M059J (cell line): ENCODE measurements at regions not wholly inside any gene's neighbourhood (a gene's known extent, or its start where the extent isn't known, plus 50 kb on each side); places are given as distances from the start of the nearest gene placed in this dataset.

Experiments
- DNase-seq: peaks from one replicate; pipeline ENCODE4 v3.0.0-alpha.2; 2012; ENCODE audit warnings: low read depth

- DNase-seq, result no peak
These were observed 277.0 kb downstream of the CRPPA start for GRCh38 chr7:16144361-16144760.

GRCh38 chr7:16137944-16138343 lies 283.4 kb downstream of the CRPPA start:
- no peak for DNase-seq

GRCh38 chr7:16136896-16137295 lies 284.4 kb downstream of the CRPPA start:
- no peak for DNase-seq

DNA sequence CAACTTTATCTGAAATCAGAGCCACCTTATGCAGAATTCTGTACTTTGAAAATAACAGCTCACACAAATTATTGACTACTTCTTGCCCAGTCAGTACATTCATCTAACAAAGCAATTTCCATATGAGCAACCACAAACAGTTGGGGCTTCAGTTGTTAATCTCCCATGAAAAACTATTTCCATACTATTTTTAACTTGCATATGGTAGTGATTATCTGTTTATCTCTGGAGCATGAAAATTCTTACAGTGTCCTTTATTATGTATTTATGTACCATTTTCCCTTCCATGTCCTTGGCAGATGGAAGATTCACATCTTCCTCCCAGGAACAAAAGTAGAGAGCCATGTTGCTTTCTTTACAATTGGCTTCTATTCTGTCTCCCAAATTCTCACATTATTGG lies 285.7 kb downstream of the CRPPA start:
- no peak for DNase-seq

DNA sequence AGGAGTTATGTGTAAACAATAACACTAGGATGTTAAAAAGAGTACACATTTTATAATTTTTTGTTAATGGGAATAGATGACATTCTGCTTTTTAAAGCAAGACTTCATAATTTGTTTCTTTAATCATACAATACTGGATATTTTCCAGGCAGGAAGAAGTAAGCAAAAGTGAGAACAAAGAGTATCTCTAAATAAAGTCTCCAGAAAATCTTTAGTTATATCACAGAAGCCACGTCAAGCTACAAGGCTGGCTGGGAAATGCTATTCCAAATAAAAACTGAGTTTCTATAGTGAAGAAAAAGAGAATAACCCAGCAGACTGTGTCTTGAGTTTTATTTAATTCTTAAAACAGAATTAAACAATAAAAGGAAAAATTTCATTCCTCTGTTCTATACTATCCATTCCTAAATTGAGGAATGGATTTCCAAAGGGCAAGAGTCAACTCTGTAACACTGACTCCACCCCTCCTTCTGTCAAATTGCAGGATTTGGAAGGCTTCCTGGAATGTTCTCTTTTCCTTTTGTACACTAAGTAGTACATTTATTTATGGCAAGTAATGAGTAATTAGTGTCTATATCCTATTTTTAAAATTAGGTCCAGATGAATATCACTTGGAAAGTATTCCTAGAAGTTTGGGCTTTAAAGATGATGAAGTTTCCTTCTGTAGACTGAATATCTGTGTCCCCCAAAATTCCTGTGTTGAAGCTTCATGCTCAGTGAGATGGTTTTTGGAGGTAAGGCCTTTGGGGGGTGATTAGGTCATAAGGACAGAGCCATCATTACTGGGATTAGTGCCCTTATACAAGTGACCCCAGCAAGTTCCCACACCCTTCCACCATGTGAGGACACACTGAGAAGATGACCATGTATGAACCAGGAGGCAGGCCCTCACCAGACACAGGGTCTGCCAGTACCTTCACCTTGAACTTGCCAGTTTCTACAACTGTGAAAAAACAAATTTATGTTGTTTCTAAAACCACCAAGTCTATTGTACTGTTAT lies 290.9 kb downstream of the CRPPA start:
- DNase-seq, result peak; percentile 50

DNA sequence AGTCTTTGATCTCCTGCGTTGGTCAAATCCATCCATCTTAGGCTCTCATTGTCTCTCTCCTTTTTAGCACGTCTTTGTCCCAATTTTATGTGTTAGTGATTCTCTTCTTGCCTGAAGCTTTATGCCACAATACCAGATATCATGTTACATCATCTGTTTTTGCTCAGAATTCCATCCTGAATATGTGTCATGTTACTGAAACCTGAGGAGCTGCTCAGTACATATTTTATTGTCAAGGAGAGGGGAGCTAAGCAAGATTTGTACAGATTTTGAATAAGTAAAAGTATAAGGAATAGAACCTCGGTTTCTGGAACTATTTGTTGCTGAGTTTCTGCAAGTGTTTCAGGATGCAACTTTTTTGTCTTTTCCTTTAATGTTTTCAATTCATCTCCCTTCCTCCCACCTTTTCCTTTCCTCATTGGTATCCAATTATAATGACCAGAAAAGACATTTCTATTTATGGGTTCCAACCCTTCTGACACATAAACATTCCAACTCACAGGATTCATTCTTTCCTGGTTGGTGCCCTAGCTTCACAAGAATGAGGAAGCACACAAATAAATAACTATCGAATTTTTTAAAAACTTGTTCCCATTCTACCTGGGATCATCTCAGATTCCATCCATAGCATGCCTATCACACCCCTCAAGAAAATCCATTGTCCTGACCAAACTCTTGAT lies 291.8 kb downstream of the CRPPA start:
- peak; percentile 88 for DNase-seq

GRCh38 chr7:16123117-16123770 lies 298.1 kb downstream of the CRPPA start:
- no peak for DNase-seq

GRCh38 chr7:16121876-16122390 lies 299.4 kb downstream of the CRPPA start:
- DNase-seq, result no peak

- no peak for DNase-seq
These were observed 306.0 kb downstream of the CRPPA start for GRCh38 chr7:16115374-16115773.

DNA sequence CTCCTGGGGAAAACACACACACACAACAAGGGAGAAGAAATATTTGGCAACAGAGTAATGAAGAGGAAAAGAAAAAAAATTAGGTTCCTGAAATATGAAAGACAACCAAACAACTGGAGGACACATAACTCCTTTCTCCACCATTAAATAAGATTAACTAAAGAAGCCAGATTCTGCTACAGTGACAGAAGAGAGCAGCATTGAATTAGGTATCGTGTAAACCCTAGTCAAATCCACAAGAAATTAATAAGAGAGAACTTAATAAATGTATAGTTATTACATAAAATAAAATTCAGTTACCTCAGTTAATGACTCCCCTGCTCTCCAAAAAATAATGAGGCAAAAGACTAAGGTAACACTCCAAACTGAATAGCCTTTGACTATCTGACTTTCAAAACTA lies 306.7 kb downstream of the CRPPA start:
- peak; percentile 39 for DNase-seq

DNA sequence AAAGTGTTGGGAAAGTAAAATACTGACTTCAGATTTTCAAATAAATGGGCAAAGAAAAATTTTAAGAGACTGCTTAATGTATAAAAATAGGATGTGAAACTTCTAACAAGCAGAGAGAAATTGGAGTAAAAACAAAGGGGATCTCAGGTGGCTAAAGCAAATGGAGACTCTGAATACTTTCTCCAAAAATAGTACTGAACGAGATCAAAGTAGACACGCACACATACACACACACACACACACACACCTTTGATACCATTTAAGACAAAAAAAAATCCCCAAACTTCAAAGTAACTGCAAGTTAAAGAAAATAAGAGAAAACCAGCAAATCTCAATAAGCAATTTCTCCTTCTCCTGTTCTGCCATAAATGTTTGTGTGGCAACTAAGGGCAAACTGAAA lies 307.3 kb downstream of the CRPPA start:
- DNase-seq, result no peak

GRCh38 chr7:16113058-16113457 lies 308.3 kb downstream of the CRPPA start:
- no peak for DNase-seq

DNA sequence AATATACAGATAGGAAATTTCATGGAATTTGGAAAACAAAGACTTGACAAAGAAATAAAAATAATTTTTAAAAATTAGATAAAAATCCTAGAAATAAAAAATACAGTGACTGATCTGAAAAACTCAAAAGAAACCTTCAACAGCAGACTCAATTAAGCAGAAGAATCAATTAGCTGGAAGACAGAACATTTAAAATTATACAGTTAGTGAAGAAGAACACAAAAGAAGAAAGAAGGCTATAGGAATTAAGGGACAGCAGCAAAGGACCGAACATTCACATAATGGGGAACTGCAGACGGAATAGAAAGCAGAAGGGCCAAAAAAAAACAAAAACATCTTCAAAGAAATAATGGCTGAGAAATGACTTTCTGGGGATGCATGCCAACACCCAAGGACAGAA lies 314.5 kb downstream of the CRPPA start:
- DNase-seq, result no peak

DNA sequence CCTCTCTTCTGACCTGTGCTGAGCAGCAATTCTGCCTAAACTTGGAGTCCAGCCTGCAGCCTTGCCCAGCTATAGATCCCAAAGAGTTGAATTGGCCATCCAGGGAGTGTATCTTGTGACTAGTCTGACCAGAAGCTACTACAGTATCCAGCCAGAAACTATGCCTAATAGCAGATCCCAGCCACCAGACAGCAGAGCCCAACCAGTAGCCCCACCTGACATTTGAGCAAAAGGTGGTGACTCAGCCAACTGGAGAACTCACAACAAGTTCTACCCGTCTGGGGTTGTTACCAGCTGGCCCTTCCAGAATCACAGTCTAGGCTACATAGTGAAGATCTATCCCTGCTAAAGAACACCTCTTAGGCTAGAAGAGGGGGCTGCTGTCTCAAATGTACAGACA lies 315.0 kb downstream of the CRPPA start:
- DNase-seq, result no peak

DNA sequence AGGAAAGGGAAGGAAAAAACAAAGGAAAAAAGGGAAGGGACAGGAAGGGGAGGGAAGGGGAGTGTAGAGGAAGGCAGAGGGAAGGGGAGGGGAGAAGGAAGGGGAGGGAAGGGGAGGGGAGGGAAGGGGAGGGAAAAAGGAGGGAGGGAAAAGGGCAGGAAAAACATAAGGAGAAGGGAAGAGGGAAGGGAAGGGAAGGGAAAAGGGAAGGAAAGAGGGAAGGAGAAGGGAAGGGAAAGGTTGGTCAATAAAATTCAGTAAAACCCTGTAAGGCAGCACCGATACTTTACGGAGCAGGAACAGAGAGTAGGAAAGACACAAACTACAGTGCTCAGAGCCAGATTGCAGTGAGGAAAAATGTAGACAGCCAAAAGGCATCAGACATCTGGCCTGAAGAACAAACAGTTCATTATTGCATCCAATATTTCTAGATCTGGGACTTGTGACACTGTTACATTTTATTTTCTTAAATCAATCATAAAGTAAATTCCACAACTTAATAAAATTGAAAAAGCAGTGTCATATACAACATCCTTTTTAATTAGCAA lies 322.0 kb downstream of the CRPPA start:
- DNase-seq, result no peak

GRCh38 chr7:16098585-16099179 lies 322.7 kb downstream of the CRPPA start:
- peak; percentile 15 for DNase-seq

DNA sequence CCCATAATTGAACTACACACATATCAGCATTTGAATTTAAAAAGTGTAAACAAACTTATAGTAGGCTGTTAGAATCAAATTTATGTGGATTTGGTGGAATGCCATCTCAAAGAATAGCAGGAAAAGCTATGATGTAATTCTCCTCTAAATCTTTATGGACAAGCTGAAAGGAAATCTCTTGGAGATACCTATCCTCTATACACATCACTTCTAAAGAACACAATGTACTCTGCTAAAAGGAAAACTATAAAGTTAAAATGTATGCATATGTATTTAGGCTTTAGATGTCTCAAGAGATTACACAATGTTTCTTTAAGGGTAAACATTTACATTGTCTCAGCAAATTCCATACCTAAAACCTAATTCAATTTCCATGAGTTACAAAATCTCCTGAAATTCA lies 323.3 kb downstream of the CRPPA start:
- no peak for DNase-seq

- no peak for DNase-seq
These were observed 326.0 kb downstream of the CRPPA start for GRCh38 chr7:16095171-16095950.

DNA sequence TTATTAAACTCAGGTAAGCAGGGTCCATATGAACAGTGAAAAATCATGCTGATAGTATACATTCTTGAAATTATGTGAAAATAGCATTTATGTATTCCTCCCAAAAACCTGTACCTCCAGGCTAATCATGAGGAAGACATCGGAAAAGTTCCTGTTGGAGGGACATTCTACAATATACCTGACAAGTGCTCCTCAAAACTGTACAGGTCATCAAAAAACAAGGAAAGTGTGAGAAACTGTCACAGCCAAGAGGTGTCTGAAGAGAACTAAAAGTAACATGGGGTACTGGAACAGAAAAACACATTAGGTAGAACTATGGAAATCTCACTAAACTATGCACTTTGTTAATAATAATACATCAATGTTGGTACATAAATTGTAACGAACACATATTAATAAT lies 326.7 kb downstream of the CRPPA start:
- DNase-seq, result no peak

DNA sequence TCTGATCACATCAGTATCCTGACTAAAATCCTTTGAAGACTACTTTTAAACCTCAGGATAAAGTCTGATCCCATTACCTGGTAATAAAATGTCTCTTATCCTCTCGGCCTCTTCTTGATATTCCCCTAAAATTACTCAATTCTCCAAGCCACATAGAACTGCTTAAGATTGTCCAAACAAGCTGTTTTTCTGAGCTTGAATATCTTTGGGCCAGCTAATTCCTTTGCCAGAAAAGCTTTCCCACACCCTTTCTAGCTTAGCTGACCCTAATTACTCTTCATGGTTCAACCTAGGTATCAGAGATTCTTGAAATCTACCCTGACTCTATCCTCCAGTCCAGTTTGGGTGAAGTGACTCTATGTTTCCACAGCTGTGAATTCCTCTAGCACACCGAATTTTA lies 328.6 kb downstream of the CRPPA start:
- no peak for DNase-seq
